Right forelimb (tissue), 1 donor: ENCODE measurements at regions not wholly inside any gene's neighbourhood (a gene's known extent, or its start where the extent isn't known, plus 50 kb on each side); places are given as distances from the start of the nearest gene placed in this dataset.
"Not testable (repeated sequence)": the region's sequence is repeated elsewhere in the genome, so short reads cannot be mapped to it uniquely, and the experiment has no call there.

Experiments
- DNase-seq: peaks from one replicate; pipeline ENCODE4 v3.0.0-alpha.2; 2018

- no peak for DNase-seq
Observed at GRCh38 chr10:94129393-94130130, 135.8 kb downstream of the PLCE1 start.

GRCh38 chr10:94131885-94132284, 138.2 kb downstream of the PLCE1 start:
- DNase-seq = no peak

GRCh38 chr10:94133239-94133638, 139.5 kb downstream of the PLCE1 start:
- DNase-seq = no peak

- DNase-seq = no peak
Observed at GRCh38 chr10:94137747-94138146, 144.0 kb downstream of the PLCE1 start.

- no peak for DNase-seq
Observed at GRCh38 chr10:94138391-94138790, 144.7 kb downstream of the PLCE1 start.

GRCh38 chr10:94143261-94143660, 149.5 kb downstream of the PLCE1 start:
- DNase-seq = no peak

- DNase-seq = no peak
Observed at GRCh38 chr10:94146313-94146712, 152.6 kb downstream of the PLCE1 start.

- DNase-seq = no peak
Observed at GRCh38 chr10:94146746-94147145, 153.0 kb downstream of the PLCE1 start.

- no peak for DNase-seq
Observed at GRCh38 chr10:94149702-94150101, 156.0 kb downstream of the PLCE1 start.

- no peak for DNase-seq
Observed at GRCh38 chr10:94150541-94151184, 156.9 kb downstream of the PLCE1 start.

- DNase-seq = no peak
Observed at GRCh38 chr10:94155722-94156271, 162.1 kb downstream of the PLCE1 start.

- DNase-seq = no peak
Observed at GRCh38 chr10:94156453-94156852, 162.7 kb downstream of the PLCE1 start.

- not testable (repeated sequence) for DNase-seq
Observed at GRCh38 chr10:94165158-94165611, 171.5 kb downstream of the PLCE1 start.

- no peak for DNase-seq
Observed at GRCh38 chr10:94172332-94172731, 178.6 kb downstream of the PLCE1 start.

- DNase-seq = no peak
Observed at GRCh38 chr10:94173594-94173993, 179.9 kb downstream of the PLCE1 start.

- no peak for DNase-seq
Observed at GRCh38 chr10:94174838-94175237, 181.1 kb downstream of the PLCE1 start.

- DNase-seq = no peak
Observed at GRCh38 chr10:94178475-94179253, 184.1 kb downstream of the NOC3L start.

GRCh38 chr10:94180576-94180975, 182.2 kb downstream of the NOC3L start:
- DNase-seq = no peak

GRCh38 chr10:94183666-94184264, 179.0 kb downstream of the NOC3L start:
- no peak for DNase-seq

GRCh38 chr10:94186722-94187121, 176.0 kb downstream of the NOC3L start:
- no peak for DNase-seq

GRCh38 chr10:94192333-94192732, 170.4 kb downstream of the NOC3L start:
- DNase-seq = no peak

GRCh38 chr10:94192974-94193373, 169.8 kb downstream of the NOC3L start:
- DNase-seq = no peak

- no peak for DNase-seq
Observed at GRCh38 chr10:94193466-94193924, 169.2 kb downstream of the NOC3L start.
